ENCODE measurements at regions not wholly inside any gene's neighbourhood (a gene's known extent, or its start where the extent isn't known, plus 50 kb on each side); places are given as distances from the start of the nearest gene placed in this dataset.

GRCh38 chr15:47932951-47933641 lies 187.7 kb upstream of the SLC24A5 start (continued):
- TF ChIP-seq CHD7 (IDR thresholded peaks at IDR 0.05; ENCODE audit: insufficient replicate concordance, low read length), result no peak
- no peak for TF ChIP-seq NRF1 (IDR thresholded peaks at IDR 0.05; ENCODE audit: low read depth, low read length)
- TF ChIP-seq JUN (IDR thresholded peaks at IDR 0.05; ENCODE audit: low read depth, low read length), result no peak
- TF ChIP-seq EZH2 (IDR thresholded peaks at IDR 0.05; ENCODE audit: low read depth, low read length, severe bottlenecking), result no peak
